Spleen (tissue), 11 donors: ENCODE measurements at regions not wholly inside any gene's neighbourhood (a gene's known extent, or its start where the extent isn't known, plus 50 kb on each side); places are given as distances from the start of the nearest gene placed in this dataset.

Experiments used
- DNase-seq: peaks from one replicate; pipeline ENCODE4 v3.0.0-alpha.2; 2020
- H3K27ac ChIP-seq, 8 donors: fragments of 200-600 bp; sonication (generic) in 7 of 8; 1 replicate in 4 of 8; 2 replicates in 4 of 8; pipeline versions ENCODE4 v1.5.0 to v1.8.0; 2016 to 2021; ENCODE audit warnings: inconsistent platforms in 4 of 8, mild to moderate bottlenecking in 4 of 8, moderate library complexity in 1 of 8
- H3K27me3 ChIP-seq, 7 donors: fragments of 200-600 bp; sonication (generic) in 6 of 7; replicated peaks in 1 of 7; 1 replicate in 4 of 7; 2 replicates in 3 of 7; pipeline versions ENCODE4 v1.5.0 to v1.8.0; 2016 to 2021; ENCODE audit warnings: inconsistent platforms in 3 of 7, mild to moderate bottlenecking in 1 of 7
- H3K36me3 ChIP-seq, 6 donors: fragments of 200-600 bp; sonication (generic) in 5 of 6; 1 replicate in 4 of 6; 2 replicates in 2 of 6; pipeline versions ENCODE4 v1.5.0 to v1.8.0; 2016 to 2021; ENCODE audit warnings: inconsistent platforms in 2 of 6
- H3K4me1 ChIP-seq, 6 donors: fragments of 200-600 bp; sonication (generic) in 5 of 6; 1 replicate in 3 of 6; 2 replicates in 3 of 6; pipeline versions ENCODE4 v1.5.0 to v1.8.0; 2016 to 2021; ENCODE audit warnings: inconsistent platforms in 3 of 6
- H3K4me3 ChIP-seq, 8 donors: fragments of 200-600 bp; sonication (generic) in 7 of 8; 1 replicate in 4 of 8; 2 replicates in 4 of 8; pipeline versions ENCODE4 v1.5.0 to v1.8.0; 2016 to 2021; ENCODE audit warnings: inconsistent platforms in 4 of 8, mild to moderate bottlenecking in 4 of 8, moderate library complexity in 2 of 8
- H3K9me3 ChIP-seq, 8 donors: fragments of 200-600 bp; sonication (generic) in 7 of 8; 1 replicate in 4 of 8; 2 replicates in 4 of 8; pipeline versions ENCODE4 v1.5.0 to v1.8.0; 2016 to 2021; ENCODE audit warnings: inconsistent platforms in 4 of 8
- POLR2A ChIP-seq, 3 donors: fragments of 450-650 bp; IDR thresholded peaks; one replicate each; pipeline ENCODE4 v1.5.1; 2017; ENCODE audit warnings: antibody characterized with exemption in 3 of 3, mild to moderate bottlenecking in 1 of 3
- WGBS, 5 donors: extraction: QIAGEN DNeasy Blood & Tissue Kit in 3 of 5; methylation state at CpG; one replicate each; pipeline versions ENCODE4 v1.1.5 to v1.1.7; 2013 to 2018; 5-methylcytosine and 5-hydroxymethylcytosine counted together
- intact Hi-C: fragments of 100-400 bp; cut with DNase I; formaldehyde crosslinking; loops from one replicate; pipeline ENCODE4 v1.15.0; 2023; ENCODE audit warnings: low total_unique reads
- small RNA-seq, 4 donors: library from RNA; depleted of rRNA; stranded (forward); fragments of <200 nt; gene quantifications; one replicate each; pipeline ENCODE3, GENCODE V24; 2016
- donor health status: healthy with polysubstance abuse.
- donor health status: DM: no; HTN: no; CAD: no; lungs with moderate emphysema.
- donor health status: DM: no; HTN: no; CAD: no.
- donor health status: Bipolar disorder and iron deficiency.
- donor health status: healthy.
- donor health status: DM: no; HTN: no; CAD: no.
- donor health status: DM: yes; HTN: yes; CAD: no.

DNA sequence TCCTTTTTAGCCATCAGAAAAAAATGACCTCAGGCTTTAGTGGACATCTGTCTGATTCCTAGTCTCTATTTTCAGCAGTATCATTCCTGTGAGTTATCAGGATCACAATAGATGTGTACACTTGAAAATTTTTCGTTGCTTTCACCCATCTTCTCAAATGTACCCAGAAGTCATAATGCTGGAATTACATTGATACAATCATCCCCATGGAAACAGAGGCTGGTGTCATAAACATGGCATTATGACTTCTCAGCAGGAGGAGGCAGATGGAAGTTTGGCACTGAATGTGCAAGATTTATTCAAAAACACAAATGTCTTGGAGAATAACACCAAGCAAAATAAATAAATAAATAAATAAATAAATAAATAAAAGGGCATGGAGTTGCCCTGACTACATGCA lies 292.5 kb downstream of the PHKB start:
- Histone ChIP-seq H3K4me1 (no peaks in the 10 kb centered on the region), H3K36me3 (no peaks in the 10 kb centered on the region), H3K9me3 (peaks cover 0 to 7% (median 2%) of the 10 kb centered on the region in 8 donors), H3K27me3 (no peaks in the 10 kb centered on the region), H3K4me3 (no peak overlapping the region), H3K27ac (no peak overlapping the region)
- 32 to 61% (median 38%) methylated on average over 1 of the region's 1 CpG for WGBS, 5 donors
- no peak for DNase-seq
- intact Hi-C loops = no loop called here
- TF ChIP-seq POLR2A (IDR thresholded peaks at IDR 0.05) = no peak

Small RNA genes in the stretch of these regions (small RNA-seq; reads per million reads assigned to genes)
- 0 reads per million in 4 donors for gene AC141846.1
